ENCODE measurements at regions not wholly inside any gene's neighbourhood (a gene's known extent, or its start where the extent isn't known, plus 50 kb on each side); places are given as distances from the start of the nearest gene placed in this dataset.

- TF ChIP-seq CTCF (IDR thresholded peaks at IDR 0.05) (no peak), POLR2A (IDR thresholded peaks at IDR 0.05) (no peak), POLR2AphosphoS5 (IDR thresholded peaks at IDR 0.05; ENCODE audit: insufficient read depth in 1 of 2, low read depth in 1 of 2) (no peak)
These were observed 105.1 kb upstream of the TRPM1 start for GRCh38 chr15:31206386-31207181.
